DOHH2 (cell line): ENCODE measurements at regions not wholly inside any gene's neighbourhood (a gene's known extent, or its start where the extent isn't known, plus 50 kb on each side); places are given as distances from the start of the nearest gene placed in this dataset.

ENCODE experiments used
- H3F3A ChIP-seq: fragments of 200-600 bp; sonication (generic), shearing (Covaris generic); 2 replicates; pipeline ENCODE4 v1.6.0; 2016; ENCODE audit warnings: antibody characterized with exemption, mild to moderate bottlenecking; ENCODE audit not compliant: control insufficient read depth, insufficient read depth
- H3K27ac ChIP-seq: fragments of 200-600 bp; sonication (generic); 2 replicates; pipeline ENCODE4 v1.5.1; 2014; ENCODE audit warnings: low read depth, mild to moderate bottlenecking, low read length, moderate library complexity
- H3K27me3 ChIP-seq: fragments of 200-600 bp; sonication (generic); 2 replicates; pipeline ENCODE4 v1.6.1; 2014; ENCODE audit warnings: mild to moderate bottlenecking, low read length, mixed read lengths; ENCODE audit not compliant: control insufficient read depth
- H3K36me3 ChIP-seq: fragments of 200-600 bp; sonication (generic); 2 replicates; pipeline ENCODE4 v1.6.1; 2014; ENCODE audit warnings: mild to moderate bottlenecking, low read length, moderate library complexity, mixed read lengths; ENCODE audit not compliant: control insufficient read depth
- H3K4me1 ChIP-seq: fragments of 200-600 bp; sonication (generic); 2 replicates; pipeline ENCODE4 v1.6.1; 2014; ENCODE audit warnings: mild to moderate bottlenecking, low read length, mixed read lengths; ENCODE audit not compliant: control insufficient read depth
- H3K4me2 ChIP-seq: fragments of 200-600 bp; sonication (generic); 2 replicates; pipeline ENCODE4 v1.6.0; 2014; ENCODE audit warnings: mild to moderate bottlenecking, low read length, moderate library complexity
- H3K4me3 ChIP-seq: fragments of 200-600 bp; sonication (generic); 2 replicates; pipeline ENCODE4 v1.5.1; 2014; ENCODE audit warnings: mild to moderate bottlenecking, low read length, mixed read lengths
- H3K79me2 ChIP-seq: fragments of 200-600 bp; sonication (generic); 2 replicates; pipeline ENCODE4 v1.6.1; 2014; ENCODE audit warnings: mild to moderate bottlenecking, low read length, mixed read lengths; ENCODE audit not compliant: control insufficient read depth
- H3K9me2 ChIP-seq: fragments of 200-600 bp; sonication (generic); replicated peaks from 2 replicates; pipeline ENCODE4 v1.6.1; 2014; ENCODE audit warnings: mild to moderate bottlenecking, low read length, mixed read lengths; ENCODE audit not compliant: control insufficient read depth
- H3K9me3 ChIP-seq: fragments of 200-600 bp; sonication (generic); 2 replicates; pipeline ENCODE4 v1.6.1; 2014; ENCODE audit warnings: antibody characterized with exemption, low read length, mixed read lengths; ENCODE audit not compliant: control insufficient read depth, insufficient read depth
- H4K20me1 ChIP-seq: fragments of 200-600 bp; sonication (generic); 2 replicates; pipeline ENCODE4 v1.6.0; 2014; ENCODE audit warnings: low read depth, mild to moderate bottlenecking, antibody characterized with exemption, low read length, moderate library complexity; ENCODE audit not compliant: control insufficient read depth, insufficient read depth
- EZH2phosphoT487 ChIP-seq: fragments of 200-600 bp; sonication (generic); IDR thresholded peaks from 2 replicates; pipeline ENCODE4 v1.6.1; 2017; ENCODE audit warnings: borderline replicate concordance, mild to moderate bottlenecking, antibody characterized with exemption, low read length, moderate library complexity, mixed read lengths
- TF ChIP-seq, protein P1 (sequence below): fragments of 200-600 bp; sonication (generic); IDR thresholded peaks from one replicate; pipeline ENCODE4 v1.5.1; 2014; ENCODE audit warnings: antibody characterized with exemption, mild to moderate bottlenecking, low read depth, low read length; ENCODE audit not compliant: poor library complexity, severe bottlenecking

DNA sequence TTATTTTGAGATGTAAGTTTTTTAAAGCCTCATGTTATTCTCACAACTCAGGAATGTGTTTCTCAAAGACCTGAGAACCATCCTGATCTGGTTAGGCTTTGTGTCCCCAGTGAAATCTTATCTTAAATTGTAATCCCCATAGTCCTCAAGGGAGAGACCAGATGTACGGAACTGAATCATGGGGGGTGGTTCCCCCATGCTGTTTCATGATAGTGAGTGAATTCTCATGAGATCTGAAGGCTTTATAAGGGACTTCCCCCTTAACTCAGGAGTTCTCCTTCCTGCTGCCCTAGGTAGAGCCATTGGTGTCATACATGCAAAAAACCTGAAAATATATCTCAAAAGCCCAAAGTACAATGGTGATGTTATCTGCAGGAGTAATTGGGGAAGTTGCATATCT, 836.7 kb downstream of the CBLN2 start:
- H3K4me2 ChIP-seq, result no peak overlapping the region
- H3K9me3 ChIP-seq, result no peaks in the 10 kb centered on the region
- H3K36me3 ChIP-seq, result no peaks in the 10 kb centered on the region
- no peak overlapping the region for H3K27ac ChIP-seq
- no peaks in the 10 kb centered on the region for H3K4me1 ChIP-seq
- H3K79me2 ChIP-seq, result no peaks in the 10 kb centered on the region
- no peak for TF ChIP-seq EZH2phosphoT487
- TF ChIP-seq, protein P1, sequence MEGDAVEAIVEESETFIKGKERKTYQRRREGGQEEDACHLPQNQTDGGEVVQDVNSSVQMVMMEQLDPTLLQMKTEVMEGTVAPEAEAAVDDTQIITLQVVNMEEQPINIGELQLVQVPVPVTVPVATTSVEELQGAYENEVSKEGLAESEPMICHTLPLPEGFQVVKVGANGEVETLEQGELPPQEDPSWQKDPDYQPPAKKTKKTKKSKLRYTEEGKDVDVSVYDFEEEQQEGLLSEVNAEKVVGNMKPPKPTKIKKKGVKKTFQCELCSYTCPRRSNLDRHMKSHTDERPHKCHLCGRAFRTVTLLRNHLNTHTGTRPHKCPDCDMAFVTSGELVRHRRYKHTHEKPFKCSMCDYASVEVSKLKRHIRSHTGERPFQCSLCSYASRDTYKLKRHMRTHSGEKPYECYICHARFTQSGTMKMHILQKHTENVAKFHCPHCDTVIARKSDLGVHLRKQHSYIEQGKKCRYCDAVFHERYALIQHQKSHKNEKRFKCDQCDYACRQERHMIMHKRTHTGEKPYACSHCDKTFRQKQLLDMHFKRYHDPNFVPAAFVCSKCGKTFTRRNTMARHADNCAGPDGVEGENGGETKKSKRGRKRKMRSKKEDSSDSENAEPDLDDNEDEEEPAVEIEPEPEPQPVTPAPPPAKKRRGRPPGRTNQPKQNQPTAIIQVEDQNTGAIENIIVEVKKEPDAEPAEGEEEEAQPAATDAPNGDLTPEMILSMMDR, result no peak
- no peaks in the 10 kb centered on the region for H4K20me1 ChIP-seq
- no peaks in the 10 kb centered on the region for H3K9me2 ChIP-seq
- no peaks in the 10 kb centered on the region for H3F3A ChIP-seq
- no peak overlapping the region for H3K4me3 ChIP-seq
- no peaks in the 10 kb centered on the region for H3K27me3 ChIP-seq

DNA sequence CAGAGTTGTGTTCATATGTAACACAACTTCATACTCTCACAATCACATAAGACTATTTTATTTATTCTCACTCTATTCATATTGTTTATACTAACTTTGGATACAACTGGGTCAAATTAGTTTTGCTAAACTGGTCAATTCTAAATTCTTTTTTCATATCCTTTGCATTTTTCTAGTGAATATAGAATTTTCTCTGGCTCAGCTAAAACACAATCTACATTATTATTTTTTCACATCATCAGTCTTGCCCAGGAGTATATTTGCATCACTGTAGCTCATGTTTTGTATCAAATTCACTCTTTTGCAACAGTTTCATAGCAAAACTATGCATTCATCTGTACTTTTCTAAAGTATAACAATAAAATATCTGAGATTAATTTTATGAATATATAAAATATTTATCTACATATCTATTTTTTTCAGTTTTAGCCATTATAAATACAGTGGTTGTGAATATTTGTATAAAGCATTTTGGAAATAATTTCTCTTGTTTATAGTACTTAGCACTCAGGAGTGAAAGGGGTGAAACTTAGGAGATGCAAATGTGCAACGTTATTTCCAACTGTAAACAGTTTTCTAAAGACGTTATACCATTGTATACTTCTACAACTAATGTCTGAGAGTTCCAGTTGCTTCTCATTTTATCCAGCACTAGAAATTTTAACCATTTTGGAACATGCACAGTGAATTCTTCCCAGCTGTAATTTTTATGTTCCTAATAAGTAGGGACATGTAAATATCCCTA, 854.6 kb downstream of the CBLN2 start:
- Histone ChIP-seq H3F3A (no peaks in the 10 kb centered on the region), H3K4me1 (no peaks in the 10 kb centered on the region), H3K4me2 (no peak overlapping the region), H3K27ac (no peak overlapping the region), H3K9me3 (no peaks in the 10 kb centered on the region), H3K4me3 (no peak overlapping the region), H3K27me3 (no peaks in the 10 kb centered on the region), H3K9me2 (no peaks in the 10 kb centered on the region), H3K36me3 (no peaks in the 10 kb centered on the region), H3K79me2 (no peaks in the 10 kb centered on the region), H4K20me1 (no peaks in the 10 kb centered on the region)
- TF ChIP-seq, protein P1, result no peak
- no peak for TF ChIP-seq EZH2phosphoT487

DNA sequence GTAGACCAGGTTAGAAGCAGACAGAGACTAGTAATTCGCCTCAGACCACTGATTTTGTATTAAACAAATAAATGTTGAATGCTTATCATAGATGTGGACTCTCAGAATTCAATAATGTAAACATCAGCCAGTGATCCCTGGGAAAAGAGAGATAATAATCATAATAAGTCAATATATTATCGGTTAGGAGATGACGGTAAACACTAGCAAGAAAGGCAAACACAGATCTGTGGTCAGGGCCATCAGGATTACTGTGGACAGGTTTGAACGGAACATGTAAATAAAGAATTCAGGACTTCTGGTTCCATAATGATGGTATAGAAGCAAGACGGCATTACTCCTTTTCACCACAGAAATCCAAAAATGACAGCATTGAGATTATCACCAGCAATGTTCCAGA, 861.6 kb downstream of the CBLN2 start:
- Histone ChIP-seq H3K9me2 (no peaks in the 10 kb centered on the region), H3K4me1 (no peaks in the 10 kb centered on the region), H3K36me3 (no peaks in the 10 kb centered on the region), H3K79me2 (no peaks in the 10 kb centered on the region), H3F3A (no peaks in the 10 kb centered on the region), H3K27ac (no peak overlapping the region), H3K4me3 (no peak overlapping the region), H3K27me3 (no peaks in the 10 kb centered on the region), H3K4me2 (no peak overlapping the region), H4K20me1 (no peaks in the 10 kb centered on the region), H3K9me3 (peaks cover 4% of the 10 kb centered on the region; the same call in 1 of the 2 replicates)
- TF ChIP-seq EZH2phosphoT487, result no peak
- TF ChIP-seq, protein P1, result no peak
